Neural progenitor cell (in vitro differentiated cells): ENCODE measurements at regions not wholly inside any gene's neighbourhood (a gene's known extent, or its start where the extent isn't known, plus 50 kb on each side); places are given as distances from the start of the nearest gene placed in this dataset.

ENCODE experiments used
- EZH2 ChIP-seq: fragments of 200-600 bp; sonication (generic); IDR thresholded peaks from 2 replicates; pipeline ENCODE4 v1.6.1; 2017; ENCODE audit warnings: antibody characterized with exemption, mild to moderate bottlenecking, moderate library complexity
- EZH2phosphoT487 ChIP-seq: fragments of 200-600 bp; sonication (generic); IDR thresholded peaks from 2 replicates; pipeline ENCODE4 v1.6.1; 2017; ENCODE audit warnings: antibody characterized with exemption
- TF ChIP-seq, protein P1 (sequence below): fragments of 200-600 bp; sonication (generic); IDR thresholded peaks from 2 replicates; pipeline ENCODE4 v1.5.1; 2017; ENCODE audit warnings: antibody characterized with exemption, mild to moderate bottlenecking

DNA sequence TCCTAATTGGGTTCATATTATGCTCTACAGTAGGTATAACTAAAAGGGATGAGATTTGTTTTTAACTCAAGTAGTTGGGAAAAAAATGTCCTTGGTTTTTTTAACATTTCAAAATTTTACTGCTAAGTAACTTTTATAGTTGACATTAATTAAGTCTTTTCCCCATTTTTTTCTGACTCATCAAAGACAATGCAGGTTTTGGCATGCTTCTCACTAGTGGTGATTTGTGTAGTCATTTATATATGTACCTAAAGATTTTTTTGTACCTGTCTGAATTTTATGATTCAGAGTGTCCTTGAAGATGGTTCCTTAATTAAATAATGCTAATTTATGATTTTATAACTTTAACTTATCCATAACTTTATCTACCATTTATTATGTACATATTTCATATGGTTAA, 882.3 kb upstream of the TMEFF2 start:
- TF ChIP-seq, protein P1, sequence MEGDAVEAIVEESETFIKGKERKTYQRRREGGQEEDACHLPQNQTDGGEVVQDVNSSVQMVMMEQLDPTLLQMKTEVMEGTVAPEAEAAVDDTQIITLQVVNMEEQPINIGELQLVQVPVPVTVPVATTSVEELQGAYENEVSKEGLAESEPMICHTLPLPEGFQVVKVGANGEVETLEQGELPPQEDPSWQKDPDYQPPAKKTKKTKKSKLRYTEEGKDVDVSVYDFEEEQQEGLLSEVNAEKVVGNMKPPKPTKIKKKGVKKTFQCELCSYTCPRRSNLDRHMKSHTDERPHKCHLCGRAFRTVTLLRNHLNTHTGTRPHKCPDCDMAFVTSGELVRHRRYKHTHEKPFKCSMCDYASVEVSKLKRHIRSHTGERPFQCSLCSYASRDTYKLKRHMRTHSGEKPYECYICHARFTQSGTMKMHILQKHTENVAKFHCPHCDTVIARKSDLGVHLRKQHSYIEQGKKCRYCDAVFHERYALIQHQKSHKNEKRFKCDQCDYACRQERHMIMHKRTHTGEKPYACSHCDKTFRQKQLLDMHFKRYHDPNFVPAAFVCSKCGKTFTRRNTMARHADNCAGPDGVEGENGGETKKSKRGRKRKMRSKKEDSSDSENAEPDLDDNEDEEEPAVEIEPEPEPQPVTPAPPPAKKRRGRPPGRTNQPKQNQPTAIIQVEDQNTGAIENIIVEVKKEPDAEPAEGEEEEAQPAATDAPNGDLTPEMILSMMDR: no peak
- TF ChIP-seq EZH2phosphoT487 (no peak), EZH2 (no peak)
